ENCODE measurements at regions not wholly inside any gene's neighbourhood (a gene's known extent, or its start where the extent isn't known, plus 50 kb on each side); places are given as distances from the start of the nearest gene placed in this dataset.
A peak's percentile ranks its signal among the peaks of the same experiment; 100 is the strongest.
"Not testable (repeated sequence)": the region's sequence is repeated elsewhere in the genome, so short reads cannot be mapped to it uniquely, and the experiment has no call there.

- not testable (repeated sequence) for H3K27ac Mint-ChIP-seq (ENCODE audit: unreplicated experiment); H3K36me3 Mint-ChIP-seq (ENCODE audit: low read depth, unreplicated experiment); H3K27me3 Mint-ChIP-seq (ENCODE audit: unreplicated experiment); H3K9me3 Mint-ChIP-seq (ENCODE audit: unreplicated experiment); H3K4me1 Mint-ChIP-seq (ENCODE audit: unreplicated experiment); H3K4me3 Mint-ChIP-seq (ENCODE audit: unreplicated experiment); DNase-seq (ENCODE audit: low spot score)
Measured at GRCh38 chr9:39533763-39534548, 178.5 kb downstream of the SPATA31A1 start.

GRCh38 chr9:39534897-39535296, 179.4 kb downstream of the SPATA31A1 start:
- H3K36me3 Mint-ChIP-seq (ENCODE audit: low read depth, unreplicated experiment); H3K27me3 Mint-ChIP-seq (ENCODE audit: unreplicated experiment); H3K4me3 Mint-ChIP-seq (ENCODE audit: unreplicated experiment); H3K27ac Mint-ChIP-seq (ENCODE audit: unreplicated experiment); H3K9me3 Mint-ChIP-seq (ENCODE audit: unreplicated experiment); H3K4me1 Mint-ChIP-seq (ENCODE audit: unreplicated experiment); DNase-seq (ENCODE audit: low spot score): not testable (repeated sequence)

DNA sequence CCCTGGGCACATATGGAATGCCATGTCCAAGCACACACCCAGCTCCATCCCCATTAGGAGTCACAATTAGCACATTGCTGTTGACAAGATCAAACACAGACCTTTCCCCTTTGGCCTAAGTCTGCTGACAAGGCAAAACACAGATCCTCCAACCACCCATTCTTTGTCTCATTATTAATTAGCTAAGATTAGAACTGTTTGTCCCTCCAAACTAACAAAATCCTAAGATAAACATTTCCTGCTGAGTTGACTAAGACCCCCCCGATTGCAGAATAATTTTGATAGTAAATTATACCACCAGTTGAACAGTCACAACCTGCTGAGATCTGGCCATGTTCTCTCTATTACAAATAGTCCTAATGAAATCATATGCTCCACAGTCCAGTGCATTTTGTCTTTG, 186.7 kb downstream of the SPATA31A1 start:
- H3K9me3 Mint-ChIP-seq (ENCODE audit: unreplicated experiment); H3K27me3 Mint-ChIP-seq (ENCODE audit: unreplicated experiment); H3K4me1 Mint-ChIP-seq (ENCODE audit: unreplicated experiment); DNase-seq (ENCODE audit: low spot score); H3K36me3 Mint-ChIP-seq (ENCODE audit: low read depth, unreplicated experiment); H3K4me3 Mint-ChIP-seq (ENCODE audit: unreplicated experiment); H3K27ac Mint-ChIP-seq (ENCODE audit: unreplicated experiment): not testable (repeated sequence)

- not testable (repeated sequence) for H3K4me1 Mint-ChIP-seq (ENCODE audit: unreplicated experiment); DNase-seq (ENCODE audit: low spot score)
Measured at GRCh38 chr9:39545079-39545478, 189.6 kb downstream of the SPATA31A1 start.

GRCh38 chr9:39550573-39550972, 195.1 kb downstream of the SPATA31A1 start:
- not testable (repeated sequence) for H3K9me3 Mint-ChIP-seq (ENCODE audit: unreplicated experiment); H3K27me3 Mint-ChIP-seq (ENCODE audit: unreplicated experiment); DNase-seq (ENCODE audit: low spot score); H3K4me3 Mint-ChIP-seq (ENCODE audit: unreplicated experiment); H3K36me3 Mint-ChIP-seq (ENCODE audit: low read depth, unreplicated experiment); H3K27ac Mint-ChIP-seq (ENCODE audit: unreplicated experiment); H3K4me1 Mint-ChIP-seq (ENCODE audit: unreplicated experiment)

More at GRCh38 chr9:39545079-39545478, 189.6 kb downstream of the SPATA31A1 start:
- H3K4me3 Mint-ChIP-seq (ENCODE audit: unreplicated experiment); H3K36me3 Mint-ChIP-seq (ENCODE audit: low read depth, unreplicated experiment); H3K9me3 Mint-ChIP-seq (ENCODE audit: unreplicated experiment); H3K27me3 Mint-ChIP-seq (ENCODE audit: unreplicated experiment); H3K27ac Mint-ChIP-seq (ENCODE audit: unreplicated experiment): not testable (repeated sequence)

GRCh38 chr9:39551544-39551943, 196.1 kb downstream of the SPATA31A1 start:
- H3K27ac Mint-ChIP-seq (ENCODE audit: unreplicated experiment) = peak overlapping the region; percentile 77
- not testable (repeated sequence) for H3K4me3 Mint-ChIP-seq (ENCODE audit: unreplicated experiment); H3K9me3 Mint-ChIP-seq (ENCODE audit: unreplicated experiment); H3K36me3 Mint-ChIP-seq (ENCODE audit: low read depth, unreplicated experiment); H3K27me3 Mint-ChIP-seq (ENCODE audit: unreplicated experiment); H3K4me1 Mint-ChIP-seq (ENCODE audit: unreplicated experiment)
- DNase-seq (ENCODE audit: low spot score) = peak; percentile 15

- DNase-seq (ENCODE audit: low spot score); H3K27ac Mint-ChIP-seq (ENCODE audit: unreplicated experiment); H3K4me3 Mint-ChIP-seq (ENCODE audit: unreplicated experiment); H3K9me3 Mint-ChIP-seq (ENCODE audit: unreplicated experiment); H3K4me1 Mint-ChIP-seq (ENCODE audit: unreplicated experiment); H3K27me3 Mint-ChIP-seq (ENCODE audit: unreplicated experiment); H3K36me3 Mint-ChIP-seq (ENCODE audit: low read depth, unreplicated experiment): not testable (repeated sequence)
Measured at GRCh38 chr9:39552242-39552881, 196.9 kb downstream of the SPATA31A1 start.

DNA sequence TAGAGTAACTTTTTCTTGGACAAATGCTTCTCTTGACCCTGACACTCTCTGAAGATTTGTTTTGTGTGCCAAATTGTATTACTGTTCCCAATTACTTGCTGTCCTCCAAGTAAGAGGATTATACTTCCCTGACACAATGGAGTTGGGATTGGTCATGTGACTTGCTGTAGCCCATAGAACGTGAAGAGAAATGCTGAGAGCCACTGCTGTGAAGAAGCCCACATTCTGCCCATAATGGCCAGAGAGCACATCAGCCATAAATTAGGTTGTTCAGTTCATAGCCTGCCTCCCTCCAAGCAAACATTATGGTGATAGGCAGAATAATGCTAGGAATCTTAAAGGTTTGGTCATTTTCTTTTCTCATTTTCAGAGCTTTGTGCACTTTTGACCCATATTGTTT, 198.9 kb downstream of the SPATA31A1 start:
- DNase-seq (ENCODE audit: low spot score); H3K4me1 Mint-ChIP-seq (ENCODE audit: unreplicated experiment); H3K9me3 Mint-ChIP-seq (ENCODE audit: unreplicated experiment); H3K4me3 Mint-ChIP-seq (ENCODE audit: unreplicated experiment); H3K27ac Mint-ChIP-seq (ENCODE audit: unreplicated experiment); H3K27me3 Mint-ChIP-seq (ENCODE audit: unreplicated experiment); H3K36me3 Mint-ChIP-seq (ENCODE audit: low read depth, unreplicated experiment): not testable (repeated sequence)

DNA sequence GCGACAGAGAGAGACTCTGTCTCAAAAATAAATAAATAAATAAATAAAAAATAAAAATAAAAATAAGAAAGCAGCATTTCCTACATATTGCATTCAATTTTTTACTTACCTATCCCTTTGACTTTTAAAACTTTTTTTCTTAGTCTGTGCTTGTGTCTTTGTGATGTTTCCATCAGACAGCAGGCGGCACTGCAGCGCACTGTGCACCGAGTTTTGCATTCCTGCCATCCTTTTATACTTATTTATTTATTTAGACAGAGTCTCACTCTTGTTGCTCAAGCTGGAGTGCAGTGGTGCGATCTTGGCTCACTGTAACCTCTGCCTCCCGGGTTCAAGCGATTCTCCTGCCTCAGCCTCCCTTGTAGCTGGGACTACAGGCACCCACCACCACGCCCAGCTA, 203.9 kb downstream of the SPATA31A1 start:
- H3K4me3 Mint-ChIP-seq (ENCODE audit: unreplicated experiment); H3K9me3 Mint-ChIP-seq (ENCODE audit: unreplicated experiment); H3K4me1 Mint-ChIP-seq (ENCODE audit: unreplicated experiment); H3K27me3 Mint-ChIP-seq (ENCODE audit: unreplicated experiment); H3K27ac Mint-ChIP-seq (ENCODE audit: unreplicated experiment); H3K36me3 Mint-ChIP-seq (ENCODE audit: low read depth, unreplicated experiment): not testable (repeated sequence)
- DNase-seq (ENCODE audit: low spot score) = peak; percentile 31

GRCh38 chr9:39566782-39567181, 211.3 kb downstream of the SPATA31A1 start:
- DNase-seq (ENCODE audit: low spot score); H3K4me1 Mint-ChIP-seq (ENCODE audit: unreplicated experiment); H3K9me3 Mint-ChIP-seq (ENCODE audit: unreplicated experiment); H3K27ac Mint-ChIP-seq (ENCODE audit: unreplicated experiment); H3K4me3 Mint-ChIP-seq (ENCODE audit: unreplicated experiment); H3K27me3 Mint-ChIP-seq (ENCODE audit: unreplicated experiment); H3K36me3 Mint-ChIP-seq (ENCODE audit: low read depth, unreplicated experiment): not testable (repeated sequence)

DNA sequence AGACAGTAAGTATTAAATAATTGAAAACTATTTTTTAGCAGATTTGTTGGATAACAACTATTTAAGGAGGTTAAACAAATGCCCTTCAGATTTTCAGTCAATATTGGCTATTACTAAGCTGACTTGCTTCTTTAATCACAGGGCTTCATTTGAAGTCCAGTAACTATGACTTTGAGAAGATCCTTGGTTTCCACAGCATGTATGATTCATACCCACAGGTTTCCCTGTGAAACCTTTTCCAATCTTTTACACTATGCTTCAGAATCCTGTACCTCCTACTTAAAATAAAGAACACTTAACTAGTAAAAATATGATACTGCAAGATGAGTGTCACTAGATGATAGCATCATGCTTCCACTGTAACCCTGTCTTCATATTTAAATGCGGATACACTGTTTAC, 211.9 kb downstream of the SPATA31A1 start:
- DNase-seq (ENCODE audit: low spot score); H3K9me3 Mint-ChIP-seq (ENCODE audit: unreplicated experiment); H3K36me3 Mint-ChIP-seq (ENCODE audit: low read depth, unreplicated experiment); H3K27ac Mint-ChIP-seq (ENCODE audit: unreplicated experiment); H3K27me3 Mint-ChIP-seq (ENCODE audit: unreplicated experiment); H3K4me1 Mint-ChIP-seq (ENCODE audit: unreplicated experiment); H3K4me3 Mint-ChIP-seq (ENCODE audit: unreplicated experiment): not testable (repeated sequence)

GRCh38 chr9:39568900-39569299, 213.4 kb downstream of the SPATA31A1 start:
- not testable (repeated sequence) for H3K4me3 Mint-ChIP-seq (ENCODE audit: unreplicated experiment); H3K9me3 Mint-ChIP-seq (ENCODE audit: unreplicated experiment); H3K4me1 Mint-ChIP-seq (ENCODE audit: unreplicated experiment); H3K27me3 Mint-ChIP-seq (ENCODE audit: unreplicated experiment); H3K36me3 Mint-ChIP-seq (ENCODE audit: low read depth, unreplicated experiment); DNase-seq (ENCODE audit: low spot score); H3K27ac Mint-ChIP-seq (ENCODE audit: unreplicated experiment)
